GM12874 (cell line): ENCODE measurements at regions not wholly inside any gene's neighbourhood (a gene's known extent, or its start where the extent isn't known, plus 50 kb on each side); places are given as distances from the start of the nearest gene placed in this dataset.

ENCODE experiments used
- TF ChIP-seq, protein P1 (sequence below): IDR thresholded peaks from 2 replicates; pipeline ENCODE4 v1.5.1; 2011; ENCODE audit warnings: low read depth, mild to moderate bottlenecking, control low read depth, low read length, moderate library complexity; ENCODE audit not compliant: insufficient read depth

DNA sequence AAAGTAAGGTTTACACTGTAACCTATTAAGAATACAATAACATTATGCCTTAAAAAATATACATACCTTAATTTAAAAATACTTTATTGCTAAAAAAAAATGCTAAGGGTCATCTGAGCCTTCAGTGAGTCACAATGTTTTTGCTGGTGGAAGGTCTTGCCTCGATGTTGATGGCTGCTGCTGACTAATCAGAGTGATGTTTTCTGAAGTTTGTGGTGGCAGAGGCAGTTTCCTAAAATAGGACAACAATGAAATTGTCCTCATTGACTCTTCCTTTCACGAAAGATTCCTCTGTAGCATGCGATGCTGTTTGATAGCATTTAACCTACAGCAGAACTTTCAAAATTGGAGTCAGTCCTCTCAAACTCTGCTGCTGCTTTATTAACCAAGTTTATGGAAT, 97.6 kb downstream of the FAT3 start:
- TF ChIP-seq, protein P1, sequence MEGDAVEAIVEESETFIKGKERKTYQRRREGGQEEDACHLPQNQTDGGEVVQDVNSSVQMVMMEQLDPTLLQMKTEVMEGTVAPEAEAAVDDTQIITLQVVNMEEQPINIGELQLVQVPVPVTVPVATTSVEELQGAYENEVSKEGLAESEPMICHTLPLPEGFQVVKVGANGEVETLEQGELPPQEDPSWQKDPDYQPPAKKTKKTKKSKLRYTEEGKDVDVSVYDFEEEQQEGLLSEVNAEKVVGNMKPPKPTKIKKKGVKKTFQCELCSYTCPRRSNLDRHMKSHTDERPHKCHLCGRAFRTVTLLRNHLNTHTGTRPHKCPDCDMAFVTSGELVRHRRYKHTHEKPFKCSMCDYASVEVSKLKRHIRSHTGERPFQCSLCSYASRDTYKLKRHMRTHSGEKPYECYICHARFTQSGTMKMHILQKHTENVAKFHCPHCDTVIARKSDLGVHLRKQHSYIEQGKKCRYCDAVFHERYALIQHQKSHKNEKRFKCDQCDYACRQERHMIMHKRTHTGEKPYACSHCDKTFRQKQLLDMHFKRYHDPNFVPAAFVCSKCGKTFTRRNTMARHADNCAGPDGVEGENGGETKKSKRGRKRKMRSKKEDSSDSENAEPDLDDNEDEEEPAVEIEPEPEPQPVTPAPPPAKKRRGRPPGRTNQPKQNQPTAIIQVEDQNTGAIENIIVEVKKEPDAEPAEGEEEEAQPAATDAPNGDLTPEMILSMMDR: no peak

DNA sequence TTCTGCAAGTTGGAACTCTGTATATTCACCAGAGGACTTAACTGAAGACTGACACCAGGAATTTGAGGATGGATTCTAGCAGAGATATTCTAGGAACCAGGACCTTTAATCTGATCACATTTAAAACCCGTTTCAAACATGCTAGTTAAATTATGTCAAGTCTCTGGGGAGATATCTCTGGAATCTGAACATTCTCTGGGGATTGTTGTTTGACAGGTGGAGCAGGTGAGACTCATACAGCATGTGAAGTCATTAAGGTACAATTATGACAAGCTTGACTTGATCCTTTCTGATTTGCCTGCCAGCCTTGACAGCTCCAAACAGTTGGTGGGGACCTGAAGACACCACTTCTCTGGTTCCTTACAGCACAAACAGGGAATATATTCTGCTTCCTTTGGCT, 100.3 kb downstream of the FAT3 start:
- TF ChIP-seq, protein P1: no peak

DNA sequence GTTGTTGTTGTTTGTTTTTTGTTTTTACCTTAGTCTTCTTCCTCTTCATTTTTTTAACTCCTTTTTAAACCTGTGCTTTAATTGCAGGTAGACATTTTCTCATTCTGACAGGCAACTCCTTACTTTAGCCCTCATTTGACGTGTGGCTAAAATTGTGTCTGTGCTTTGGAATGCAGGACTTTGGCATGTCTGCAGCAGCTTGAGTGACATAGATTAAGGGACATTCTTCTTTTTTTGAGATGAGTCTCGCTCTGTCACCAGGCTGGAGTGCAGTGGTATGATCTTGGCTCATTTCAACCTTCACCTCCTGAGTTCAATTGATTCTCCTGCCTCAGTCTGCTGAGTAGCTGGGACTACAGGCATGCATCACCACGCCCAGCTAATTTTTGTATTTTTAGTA, 100.8 kb downstream of the FAT3 start:
- TF ChIP-seq, protein P1: no peak

DNA sequence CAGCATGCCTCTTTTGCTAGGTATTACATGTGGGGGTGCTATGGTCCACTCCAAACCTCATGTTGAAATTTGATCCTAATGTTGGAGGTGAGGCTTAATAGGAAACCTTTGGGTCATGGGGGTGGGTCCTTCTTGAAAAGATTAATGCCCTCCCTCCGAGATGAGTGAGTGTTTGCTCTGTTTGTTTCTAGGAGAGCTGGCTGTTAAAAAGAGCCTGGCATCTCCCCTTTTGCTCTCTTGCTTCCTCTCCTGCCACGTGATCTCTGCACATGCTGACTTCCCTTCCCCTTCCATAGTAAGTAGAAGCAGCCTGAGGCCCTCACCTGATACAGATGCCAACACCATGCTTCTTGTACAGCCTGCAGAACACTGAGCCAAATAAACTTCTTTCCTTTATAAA, 104.5 kb downstream of the FAT3 start:
- TF ChIP-seq, protein P1: no peak

DNA sequence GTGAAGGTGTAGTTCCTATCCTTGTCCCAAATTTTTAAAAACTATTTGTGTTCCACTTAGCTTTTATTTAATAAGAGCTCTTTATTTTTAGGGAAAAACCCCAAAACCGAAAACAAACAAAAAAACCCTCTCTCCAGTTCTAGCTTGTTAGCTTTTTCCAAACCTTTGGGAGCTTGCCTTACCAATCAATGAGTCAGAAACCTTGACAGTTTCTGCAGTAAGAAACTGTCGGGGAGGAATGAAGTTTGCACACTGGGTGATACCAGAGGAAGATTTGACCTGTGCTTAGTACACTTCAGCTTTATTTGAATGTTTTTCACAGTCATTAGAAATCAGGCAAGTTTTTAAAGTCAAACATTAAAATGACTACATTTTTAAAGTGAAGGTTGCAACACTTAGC, 105.0 kb downstream of the FAT3 start:
- TF ChIP-seq, protein P1: no peak

DNA sequence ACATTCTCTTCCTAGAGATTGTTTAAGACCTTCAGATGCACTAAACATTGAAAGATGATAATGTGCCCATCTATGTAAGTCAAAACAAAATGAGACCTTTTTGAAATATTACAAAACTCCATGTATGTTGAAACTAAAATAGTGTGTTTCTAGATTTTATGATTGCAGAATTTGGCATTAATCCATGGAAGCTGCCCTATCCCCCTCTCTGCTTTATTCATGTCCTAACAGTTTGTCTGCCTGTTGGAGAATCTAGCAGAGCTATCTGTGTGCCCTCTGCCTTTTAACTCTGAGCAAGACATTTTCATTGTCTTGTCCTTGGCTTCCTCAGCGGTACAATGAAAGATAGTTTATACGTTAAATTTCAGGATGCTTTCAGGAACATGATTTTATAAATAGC, 105.5 kb downstream of the FAT3 start:
- TF ChIP-seq, protein P1: no peak

DNA sequence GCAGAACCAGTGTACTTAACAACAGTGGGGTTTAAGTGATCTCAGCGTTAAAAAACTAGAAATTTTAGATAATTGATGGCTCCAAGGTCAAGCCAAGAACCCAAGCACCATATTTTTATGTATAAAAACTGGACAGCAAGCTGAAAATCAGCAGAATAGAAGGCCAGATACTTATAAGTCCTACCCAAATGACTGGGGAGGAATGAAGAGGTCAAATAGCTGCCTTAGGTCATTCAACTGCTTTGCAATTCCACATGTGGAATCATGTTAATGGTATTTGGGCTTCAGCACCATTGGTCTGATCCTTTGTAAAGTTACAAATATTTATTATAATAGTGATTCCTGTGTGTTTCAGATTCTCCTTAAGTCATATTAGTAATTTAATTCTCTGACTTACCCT, 108.4 kb downstream of the FAT3 start:
- TF ChIP-seq, protein P1: no peak

DNA sequence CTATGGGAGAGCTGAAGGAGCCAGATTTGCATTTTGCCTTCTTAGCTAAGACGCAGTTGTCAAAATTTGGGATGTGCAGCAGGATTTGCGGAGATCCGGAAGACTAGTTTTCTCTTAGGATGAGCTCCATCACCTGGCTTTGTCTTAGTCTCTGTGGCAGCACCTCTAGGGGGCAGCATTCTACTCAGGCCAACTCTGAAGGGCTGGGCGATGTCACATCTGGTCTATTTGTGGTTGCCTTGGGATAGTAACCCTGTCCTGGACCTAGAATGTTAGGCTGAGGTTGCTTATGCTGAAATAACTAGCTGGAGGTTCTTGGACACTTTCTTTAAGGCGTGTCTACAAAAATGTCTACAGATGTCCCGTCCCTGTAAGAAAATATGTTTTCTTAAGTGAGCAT, 116.2 kb downstream of the FAT3 start:
- TF ChIP-seq, protein P1: peak; percentile 67
